C4-2B (cell line): ENCODE measurements at regions not wholly inside any gene's neighbourhood (a gene's known extent, or its start where the extent isn't known, plus 50 kb on each side); places are given as distances from the start of the nearest gene placed in this dataset.

Source experiments
- ZFX ChIP-seq: fragments of 450-650 bp; IDR thresholded peaks from 2 replicates; pipeline ENCODE4 v1.6.1; 2017
- TF ChIP-seq, protein P1 (sequence below): fragments of 450-650 bp; conservative IDR thresholded peaks from 2 replicates; pipeline ENCODE4 v1.5.1; 2017; ENCODE audit warnings: mild to moderate bottlenecking

DNA sequence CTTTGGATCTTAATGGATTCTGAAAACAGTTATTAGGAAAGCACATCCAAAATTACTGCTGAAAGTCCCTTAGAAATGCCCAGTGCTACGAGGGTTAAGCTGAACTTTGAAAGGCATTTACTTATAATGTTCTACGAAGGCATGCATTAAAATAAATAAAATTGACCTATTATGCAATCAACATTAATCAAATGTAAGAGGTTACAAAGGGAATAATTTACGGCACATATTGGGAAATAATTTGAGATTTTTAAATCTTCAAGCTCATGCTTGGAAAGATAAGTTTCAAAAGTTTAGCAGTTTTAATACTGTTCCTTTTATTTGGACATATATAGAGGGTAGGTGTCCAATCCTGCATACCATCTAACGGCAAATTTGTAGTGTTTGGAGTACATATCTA is 1564.1 kb upstream of the DDX18 start:
- TF ChIP-seq, protein P1, sequence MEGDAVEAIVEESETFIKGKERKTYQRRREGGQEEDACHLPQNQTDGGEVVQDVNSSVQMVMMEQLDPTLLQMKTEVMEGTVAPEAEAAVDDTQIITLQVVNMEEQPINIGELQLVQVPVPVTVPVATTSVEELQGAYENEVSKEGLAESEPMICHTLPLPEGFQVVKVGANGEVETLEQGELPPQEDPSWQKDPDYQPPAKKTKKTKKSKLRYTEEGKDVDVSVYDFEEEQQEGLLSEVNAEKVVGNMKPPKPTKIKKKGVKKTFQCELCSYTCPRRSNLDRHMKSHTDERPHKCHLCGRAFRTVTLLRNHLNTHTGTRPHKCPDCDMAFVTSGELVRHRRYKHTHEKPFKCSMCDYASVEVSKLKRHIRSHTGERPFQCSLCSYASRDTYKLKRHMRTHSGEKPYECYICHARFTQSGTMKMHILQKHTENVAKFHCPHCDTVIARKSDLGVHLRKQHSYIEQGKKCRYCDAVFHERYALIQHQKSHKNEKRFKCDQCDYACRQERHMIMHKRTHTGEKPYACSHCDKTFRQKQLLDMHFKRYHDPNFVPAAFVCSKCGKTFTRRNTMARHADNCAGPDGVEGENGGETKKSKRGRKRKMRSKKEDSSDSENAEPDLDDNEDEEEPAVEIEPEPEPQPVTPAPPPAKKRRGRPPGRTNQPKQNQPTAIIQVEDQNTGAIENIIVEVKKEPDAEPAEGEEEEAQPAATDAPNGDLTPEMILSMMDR: no peak
- TF ChIP-seq ZFX: no peak
